ENCODE measurements at regions not wholly inside any gene's neighbourhood (a gene's known extent, or its start where the extent isn't known, plus 50 kb on each side); places are given as distances from the start of the nearest gene placed in this dataset.

GRCh38 chr3:139204728-139205127, 139.1 kb upstream of the MRPS22 start:
- DNase-seq: no peak
- 86% methylated on average over 1 of the region's 1 CpG; no CpG with 5 or more reads in 1 of the 2 donors for WGBS, 2 donors (ENCODE audit: low coverage in 1 of 2)
- H3K4me3 ChIP-seq: no peak overlapping the region
- in situ Hi-C loops (cut with MboI; ENCODE audit: low pct_ligation_motif_present in 1 of 4, low pct_unique_long_range_greater_than_20kb in 1 of 4, low sequenced_read_pairs in 3 of 4): no loop called here
- TF ChIP-seq POLR2AphosphoS5 (IDR thresholded peaks at IDR 0.05) (no peak), EP300 (IDR thresholded peaks at IDR 0.05; ENCODE audit: low read depth) (no peak), POLR2A (IDR thresholded peaks at IDR 0.05) (no peak), CTCF (IDR thresholded peaks at IDR 0.05) (no peak)
- no peaks in the 10 kb centered on the region for H3K27me3 ChIP-seq
- no peaks in the 10 kb centered on the region for H3K9me3 ChIP-seq
- H3K27ac ChIP-seq: no peak overlapping the region
- intact Hi-C loops (cut with DNase I; ENCODE audit: low total_unique reads): no loop called here
- H3K4me1 ChIP-seq: peaks cover 0 to 12% (median 0%) of the 10 kb centered on the region in 4 donors
- H3K36me3 ChIP-seq: no peaks in the 10 kb centered on the region

DNA sequence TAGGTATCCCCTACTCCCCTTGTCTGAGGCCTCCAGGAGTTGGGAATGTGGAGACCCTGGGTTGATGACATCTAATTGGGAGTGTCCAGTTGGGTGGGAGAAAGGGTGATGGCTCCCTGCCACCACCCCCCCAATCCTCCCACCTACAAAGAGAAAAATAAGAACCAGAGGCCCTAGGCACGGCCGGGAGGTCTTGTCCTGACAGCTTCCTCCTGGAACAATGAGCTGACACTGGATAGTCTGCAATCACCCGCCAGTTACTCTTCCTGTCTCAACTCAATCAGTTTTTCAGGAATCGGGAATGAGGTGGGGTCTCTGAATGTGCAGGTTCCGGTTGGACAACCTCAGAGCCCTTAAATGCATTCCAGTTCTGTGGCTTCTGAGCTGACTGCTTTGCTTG, 129.9 kb upstream of the MRPS22 start:
- Histone ChIP-seq H3K4me3 (no peak overlapping the region), H3K27me3 (no peaks in the 10 kb centered on the region), H3K4me1 (no peaks in the 10 kb centered on the region), H3K9me3 (peaks cover 0 to 5% of the 10 kb centered on the region in 2 donors), H3K36me3 (no peaks in the 10 kb centered on the region), H3K27ac (no peak overlapping the region)
- in situ Hi-C loops (cut with MboI; ENCODE audit: low pct_ligation_motif_present in 1 of 4, low pct_unique_long_range_greater_than_20kb in 1 of 4, low sequenced_read_pairs in 3 of 4) (no loop called here), intact Hi-C loops (cut with DNase I; ENCODE audit: low total_unique reads) (no loop called here)
- no peak for DNase-seq
- TF ChIP-seq POLR2AphosphoS5 (IDR thresholded peaks at IDR 0.05) (no peak), POLR2A (IDR thresholded peaks at IDR 0.05) (no peak), CTCF (IDR thresholded peaks at IDR 0.05) (no peak), EP300 (IDR thresholded peaks at IDR 0.05; ENCODE audit: low read depth) (no peak)
- 61 to 74% methylated on average over 3 to 5 of the region's 5 CpGs for WGBS, 2 donors (ENCODE audit: low coverage in 1 of 2)

- in situ Hi-C loops (cut with MboI; ENCODE audit: low pct_ligation_motif_present in 1 of 4, low pct_unique_long_range_greater_than_20kb in 1 of 4, low sequenced_read_pairs in 3 of 4): no loop called here
- H3K27me3 ChIP-seq: no peaks in the 10 kb centered on the region
- no peaks in the 10 kb centered on the region for H3K4me1 ChIP-seq
- no peaks in the 10 kb centered on the region for H3K36me3 ChIP-seq
- H3K4me3 ChIP-seq: no peak overlapping the region
- H3K27ac ChIP-seq: no peak overlapping the region
- no peak for TF ChIP-seq POLR2AphosphoS5 (IDR thresholded peaks at IDR 0.05)
- intact Hi-C loops (cut with DNase I; ENCODE audit: low total_unique reads): no loop called here
- H3K9me3 ChIP-seq: peaks cover 0 to under 1% of the 10 kb centered on the region in 2 donors
- no peak for DNase-seq
Observed at GRCh38 chr3:139216958-139217357, 126.9 kb upstream of the MRPS22 start.

DNA sequence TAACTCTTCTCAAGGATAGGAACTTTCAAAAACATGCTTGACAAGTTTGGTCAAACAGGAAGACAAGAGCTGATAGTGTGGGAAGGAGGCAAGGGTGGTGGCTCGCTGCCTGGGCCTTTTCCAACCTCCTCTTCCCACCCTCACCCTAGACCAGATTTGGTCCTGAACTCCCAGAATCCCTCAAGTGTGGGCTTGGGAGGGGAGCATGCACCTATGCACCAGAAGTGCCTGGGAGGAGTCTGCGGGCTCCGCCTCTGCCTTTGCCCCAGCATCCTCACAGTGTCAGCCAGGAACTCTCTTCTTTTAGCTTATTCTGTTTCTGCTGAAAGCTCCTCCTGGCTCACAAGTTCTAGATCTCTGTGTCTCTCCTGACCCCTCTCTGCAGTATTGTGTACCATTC, 126.2 kb upstream of the MRPS22 start:
- H3K4me3 ChIP-seq: no peak overlapping the region
- no peaks in the 10 kb centered on the region for H3K36me3 ChIP-seq
- intact Hi-C loops (cut with DNase I; ENCODE audit: low total_unique reads) (no loop called here), in situ Hi-C loops (cut with MboI; ENCODE audit: low pct_ligation_motif_present in 1 of 4, low pct_unique_long_range_greater_than_20kb in 1 of 4, low sequenced_read_pairs in 3 of 4) (no loop called here)
- WGBS, 2 donors (ENCODE audit: low coverage in 1 of 2): 86% methylated on average over 3 of the region's 3 CpGs; no CpG with 5 or more reads in 1 of the 2 donors
- no peaks in the 10 kb centered on the region for H3K27me3 ChIP-seq
- TF ChIP-seq EP300 (IDR thresholded peaks at IDR 0.05; ENCODE audit: low read depth) (no peak), CTCF (IDR thresholded peaks at IDR 0.05) (no peak), POLR2A (IDR thresholded peaks at IDR 0.05) (no peak), POLR2AphosphoS5 (IDR thresholded peaks at IDR 0.05) (no peak)
- DNase-seq: no peak
- H3K4me1 ChIP-seq: no peaks in the 10 kb centered on the region
- H3K9me3 ChIP-seq: no peaks in the 10 kb centered on the region
- H3K27ac ChIP-seq: no peak overlapping the region

GRCh38 chr3:139218046-139218445, 125.8 kb upstream of the MRPS22 start:
- Histone ChIP-seq H3K4me3 (no peak overlapping the region), H3K4me1 (no peaks in the 10 kb centered on the region), H3K27me3 (no peaks in the 10 kb centered on the region), H3K27ac (no peak overlapping the region), H3K9me3 (no peaks in the 10 kb centered on the region), H3K36me3 (no peaks in the 10 kb centered on the region)
- intact Hi-C loops (cut with DNase I; ENCODE audit: low total_unique reads) (no loop called here), in situ Hi-C loops (cut with MboI; ENCODE audit: low pct_ligation_motif_present in 1 of 4, low pct_unique_long_range_greater_than_20kb in 1 of 4, low sequenced_read_pairs in 3 of 4) (no loop called here)
- TF ChIP-seq POLR2AphosphoS5 (IDR thresholded peaks at IDR 0.05) (no peak), POLR2A (IDR thresholded peaks at IDR 0.05) (no peak), EP300 (IDR thresholded peaks at IDR 0.05; ENCODE audit: low read depth) (no peak), CTCF (IDR thresholded peaks at IDR 0.05) (no peak)
- WGBS, 2 donors (ENCODE audit: low coverage in 1 of 2): 88 to 94% methylated on average over 2 of the region's 2 CpGs
- DNase-seq: no peak
